Tibial artery (tissue), 4 donors: ENCODE measurements at regions not wholly inside any gene's neighbourhood (a gene's known extent, or its start where the extent isn't known, plus 50 kb on each side); places are given as distances from the start of the nearest gene placed in this dataset.

Source experiments
- DNase-seq, 2 donors: peaks; one replicate each; pipeline ENCODE4 v3.0.0-alpha.2; 2019
- H3K27ac ChIP-seq, 2 donors: fragments of 200-600 bp; sonication (generic) in 1 of 2; 1 replicate in 1 of 2; 2 replicates in 1 of 2; pipeline ENCODE4 v1.5.1; 2018 to 2019; ENCODE audit warnings: mild to moderate bottlenecking in 1 of 2
- H3K27me3 ChIP-seq, 2 donors: fragments of 200-600 bp; sonication (generic) in 1 of 2; one replicate each; pipeline versions ENCODE4 v1.5.1 to v1.6.0; 2016 to 2019
- H3K36me3 ChIP-seq, 3 donors: fragments of 200-600 bp; sonication (generic) in 2 of 3; one replicate each; pipeline ENCODE4 v1.5.1; 2016 to 2019; ENCODE audit warnings: mild to moderate bottlenecking in 2 of 3
- H3K4me1 ChIP-seq, 4 donors: fragments of 200-600 bp; sonication (generic) in 2 of 4; 1 replicate in 3 of 4; 2 replicates in 1 of 4; pipeline ENCODE4 v1.5.1; 2016 to 2019
- H3K4me3 ChIP-seq, 2 donors: fragments of 200-600 bp; sonication (generic) in 1 of 2; 1 replicate in 1 of 2; 2 replicates in 1 of 2; pipeline ENCODE4 v1.5.1; 2018 to 2019; ENCODE audit warnings: mild to moderate bottlenecking in 2 of 2
- H3K9me3 ChIP-seq, 3 donors: fragments of 200-600 bp; sonication (generic) in 1 of 3; one replicate each; pipeline ENCODE4 v1.5.1; 2016 to 2019
- CTCF ChIP-seq, 2 experiments: fragments of 200-600 bp in 1 of 2; fragments of 450-650 bp in 1 of 2; IDR thresholded peaks; one replicate each; pipeline ENCODE4 v1.5.1; 2017 to 2019; ENCODE audit warnings: antibody characterized with exemption in 2 of 2, mild to moderate bottlenecking in 1 of 2, moderate library complexity in 1 of 2
- intact Hi-C: fragments of 100-400 bp; cut with DNase I; formaldehyde crosslinking; loops from one replicate; pipeline ENCODE4 v1.15.0; 2023; ENCODE audit warnings: low total_unique reads

GRCh38 chr4:164413743-164414142 is 340.2 kb upstream of the SMIM31 start:
- no peaks in the 10 kb centered on the region for H3K9me3 ChIP-seq
- DNase-seq = no peak
- H3K27ac ChIP-seq = no peak overlapping the region
- no peaks in the 10 kb centered on the region for H3K36me3 ChIP-seq
- intact Hi-C loops = no loop called here
- H3K4me1 ChIP-seq = no peaks in the 10 kb centered on the region
- no peak overlapping the region for H3K4me3 ChIP-seq
- no peak for TF ChIP-seq CTCF (IDR thresholded peaks at IDR 0.05)
- H3K27me3 ChIP-seq = no peaks in the 10 kb centered on the region

GRCh38 chr4:164423819-164424218 is 330.1 kb upstream of the SMIM31 start:
- no peak for TF ChIP-seq CTCF (IDR thresholded peaks at IDR 0.05)
- Histone ChIP-seq H3K4me3 (no peak overlapping the region), H3K4me1 (no peaks in the 10 kb centered on the region), H3K9me3 (no peaks in the 10 kb centered on the region), H3K36me3 (no peaks in the 10 kb centered on the region), H3K27me3 (no peaks in the 10 kb centered on the region), H3K27ac (no peak overlapping the region)
- intact Hi-C loops = no loop called here
- no peak for DNase-seq

- H3K27me3 ChIP-seq = no peaks in the 10 kb centered on the region
- no peak for DNase-seq
- no peaks in the 10 kb centered on the region for H3K9me3 ChIP-seq
- intact Hi-C loops = no loop called here
- H3K27ac ChIP-seq = no peak overlapping the region
- H3K36me3 ChIP-seq = no peaks in the 10 kb centered on the region
- no peak overlapping the region for H3K4me3 ChIP-seq
- no peak for TF ChIP-seq CTCF (IDR thresholded peaks at IDR 0.05)
- no peaks in the 10 kb centered on the region for H3K4me1 ChIP-seq
These were observed 329.1 kb upstream of the SMIM31 start for GRCh38 chr4:164424846-164425245.

GRCh38 chr4:164428561-164428960 is 325.4 kb upstream of the SMIM31 start:
- no peak for DNase-seq

GRCh38 chr4:164438321-164438720 is 315.6 kb upstream of the SMIM31 start:
- intact Hi-C loops = no loop called here
- H3K4me1 ChIP-seq = no peaks in the 10 kb centered on the region

More at GRCh38 chr4:164428561-164428960, 325.4 kb upstream of the SMIM31 start:
- Histone ChIP-seq H3K27me3 (no peaks in the 10 kb centered on the region), H3K36me3 (no peaks in the 10 kb centered on the region), H3K4me3 (no peak overlapping the region), H3K9me3 (no peaks in the 10 kb centered on the region), H3K27ac (no peak overlapping the region), H3K4me1 (no peaks in the 10 kb centered on the region)
- no peak for TF ChIP-seq CTCF (IDR thresholded peaks at IDR 0.05)
- intact Hi-C loops = no loop called here

More at GRCh38 chr4:164438321-164438720, 315.6 kb upstream of the SMIM31 start:
- Histone ChIP-seq H3K27me3 (no peaks in the 10 kb centered on the region), H3K36me3 (no peaks in the 10 kb centered on the region), H3K9me3 (no peaks in the 10 kb centered on the region), H3K4me3 (no peak overlapping the region), H3K27ac (no peak overlapping the region)
- DNase-seq = no peak
- TF ChIP-seq CTCF (IDR thresholded peaks at IDR 0.05) = no peak
